Stomach (tissue), 4 donors: ENCODE measurements at regions not wholly inside any gene's neighbourhood (a gene's known extent, or its start where the extent isn't known, plus 50 kb on each side); places are given as distances from the start of the nearest gene placed in this dataset.

Source experiments
- POLR2A ChIP-seq, 4 donors: fragments of 450-650 bp; IDR thresholded peaks; one replicate each; pipeline ENCODE4 v1.6.1; 2016; ENCODE audit warnings: antibody characterized with exemption in 4 of 4, control low read depth in 2 of 4, mild to moderate bottlenecking in 1 of 4, moderate library complexity in 1 of 4
- POLR2AphosphoS5 ChIP-seq, 3 donors: sonication (generic); formaldehyde crosslinking; IDR thresholded peaks; one replicate each; pipeline ENCODE4 v1.6.1; 2016; ENCODE audit warnings: antibody characterized with exemption in 3 of 3
- TF ChIP-seq, protein P1 (sequence below), 7 experiments: fragments of 450-650 bp in 4 of 7; fragments of 200-600 bp in 3 of 7; sonication (generic) in 3 of 7; IDR thresholded peaks; one replicate each; pipeline ENCODE4 v1.5.1; 2016 to 2019; ENCODE audit warnings: antibody characterized with exemption in 7 of 7, control low read depth in 2 of 7, mild to moderate bottlenecking in 1 of 7

DNA sequence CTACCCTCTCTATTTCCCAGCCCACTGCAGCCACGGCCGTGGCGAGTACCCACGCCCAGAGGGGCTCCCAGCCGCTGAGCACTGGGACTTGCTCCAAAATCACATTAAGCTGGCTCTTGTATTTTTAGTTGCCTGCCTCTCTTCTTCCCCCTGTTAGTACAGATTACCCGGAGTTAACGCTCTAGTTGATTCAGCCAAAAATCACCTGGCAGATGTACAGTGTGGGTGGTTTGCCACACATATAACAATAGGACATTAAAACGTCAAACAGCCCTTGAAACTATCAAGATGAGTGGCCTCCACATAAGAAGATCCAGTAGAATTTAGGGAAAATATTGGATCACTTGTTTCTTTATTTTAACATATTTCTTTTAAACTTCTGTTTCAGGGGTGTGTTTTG, 268.8 kb upstream of the PRDM1 start:
- TF ChIP-seq, protein P1, sequence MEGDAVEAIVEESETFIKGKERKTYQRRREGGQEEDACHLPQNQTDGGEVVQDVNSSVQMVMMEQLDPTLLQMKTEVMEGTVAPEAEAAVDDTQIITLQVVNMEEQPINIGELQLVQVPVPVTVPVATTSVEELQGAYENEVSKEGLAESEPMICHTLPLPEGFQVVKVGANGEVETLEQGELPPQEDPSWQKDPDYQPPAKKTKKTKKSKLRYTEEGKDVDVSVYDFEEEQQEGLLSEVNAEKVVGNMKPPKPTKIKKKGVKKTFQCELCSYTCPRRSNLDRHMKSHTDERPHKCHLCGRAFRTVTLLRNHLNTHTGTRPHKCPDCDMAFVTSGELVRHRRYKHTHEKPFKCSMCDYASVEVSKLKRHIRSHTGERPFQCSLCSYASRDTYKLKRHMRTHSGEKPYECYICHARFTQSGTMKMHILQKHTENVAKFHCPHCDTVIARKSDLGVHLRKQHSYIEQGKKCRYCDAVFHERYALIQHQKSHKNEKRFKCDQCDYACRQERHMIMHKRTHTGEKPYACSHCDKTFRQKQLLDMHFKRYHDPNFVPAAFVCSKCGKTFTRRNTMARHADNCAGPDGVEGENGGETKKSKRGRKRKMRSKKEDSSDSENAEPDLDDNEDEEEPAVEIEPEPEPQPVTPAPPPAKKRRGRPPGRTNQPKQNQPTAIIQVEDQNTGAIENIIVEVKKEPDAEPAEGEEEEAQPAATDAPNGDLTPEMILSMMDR (IDR thresholded peaks at IDR 0.05), result no peak
- TF ChIP-seq POLR2AphosphoS5 (IDR thresholded peaks at IDR 0.05) (no peak), POLR2A (IDR thresholded peaks at IDR 0.05) (no peak)
